Loucy (cell line): ENCODE measurements at regions not wholly inside any gene's neighbourhood (a gene's known extent, or its start where the extent isn't known, plus 50 kb on each side); places are given as distances from the start of the nearest gene placed in this dataset.
A peak's percentile ranks its signal among the peaks of the same experiment; 100 is the strongest.

Experiments
- H2AFZ ChIP-seq: fragments of 200-600 bp; sonication (generic); 2 replicates; pipeline ENCODE4 v1.6.0; 2016; ENCODE audit warnings: antibody characterized with exemption, mild to moderate bottlenecking, low read length, moderate library complexity
- H3F3A ChIP-seq: fragments of 200-600 bp; 2 replicates; pipeline ENCODE4 v1.6.0; 2016; ENCODE audit warnings: antibody characterized with exemption, low read depth, mild to moderate bottlenecking
- H3K27me3 ChIP-seq: fragments of 200-600 bp; sonication (generic); 2 replicates; pipeline ENCODE4 v1.6.1; 2014; ENCODE audit warnings: low read length, mild to moderate bottlenecking; ENCODE audit not compliant: insufficient read depth, poor library complexity, severe bottlenecking
- H3K36me3 ChIP-seq: fragments of 200-600 bp; sonication (generic); 2 replicates; pipeline ENCODE4 v1.6.1; 2016; ENCODE audit warnings: low read length; ENCODE audit not compliant: insufficient read depth
- H3K4me1 ChIP-seq: fragments of 200-600 bp; sonication (generic); 2 replicates; pipeline ENCODE4 v1.5.1; 2014; ENCODE audit warnings: low read length, mild to moderate bottlenecking; ENCODE audit not compliant: insufficient read depth, poor library complexity, severe bottlenecking
- H3K4me2 ChIP-seq: fragments of 200-600 bp; sonication (generic); 2 replicates; pipeline ENCODE4 v1.6.0; 2014; ENCODE audit warnings: antibody characterized with exemption, low read length, low read depth, mild to moderate bottlenecking; ENCODE audit not compliant: poor library complexity, severe bottlenecking
- H3K4me3 ChIP-seq: fragments of 200-600 bp; sonication (generic); 2 replicates; pipeline ENCODE4 v1.5.1; 2014; ENCODE audit warnings: low read length, mild to moderate bottlenecking, mixed read lengths; ENCODE audit not compliant: poor library complexity, severe bottlenecking
- H3K79me2 ChIP-seq: fragments of 200-600 bp; sonication (generic); 2 replicates; pipeline ENCODE4 v1.6.1; 2014; ENCODE audit warnings: low read length; ENCODE audit not compliant: insufficient read depth
- H3K9ac ChIP-seq: fragments of 200-600 bp; sonication (generic); 2 replicates; pipeline ENCODE4 v1.6.0; 2014; ENCODE audit warnings: mild to moderate bottlenecking, low read depth, low read length, moderate library complexity; ENCODE audit not compliant: poor library complexity, severe bottlenecking
- H3K9me2 ChIP-seq: fragments of 200-600 bp; sonication (generic); replicated peaks from 2 replicates; pipeline ENCODE4 v1.6.1; 2016; ENCODE audit warnings: low read depth, low read length, mixed read lengths
- H3K9me3 ChIP-seq: fragments of 200-600 bp; sonication (generic); 2 replicates; pipeline ENCODE4 v1.6.1; 2014; ENCODE audit warnings: mild to moderate bottlenecking, antibody characterized with exemption, low read length, low read depth; ENCODE audit not compliant: insufficient read depth
- H4K20me1 ChIP-seq: fragments of 200-600 bp; sonication (generic); 2 replicates; pipeline ENCODE4 v1.6.0; 2014; ENCODE audit warnings: antibody characterized with exemption, low read length, mild to moderate bottlenecking; ENCODE audit not compliant: insufficient read depth, poor library complexity, severe bottlenecking
- EZH2phosphoT487 ChIP-seq: fragments of 200-600 bp; IDR thresholded peaks from 2 replicates; pipeline ENCODE4 v1.6.1; 2018; ENCODE audit warnings: antibody characterized with exemption, mild to moderate bottlenecking, moderate library complexity, borderline replicate concordance
- TF ChIP-seq, protein P1 (sequence below): fragments of 200-600 bp; sonication (generic); conservative IDR thresholded peaks from 2 replicates; pipeline ENCODE4 v1.5.1; 2014; ENCODE audit warnings: mild to moderate bottlenecking, antibody characterized with exemption, low read length

- H3K36me3 ChIP-seq = no peaks in the 10 kb centered on the region
- no peaks in the 10 kb centered on the region for H3K79me2 ChIP-seq
- no peak overlapping the region for H3K4me3 ChIP-seq
- no peak overlapping the region for H3K4me2 ChIP-seq
- H2AFZ ChIP-seq = 0 out of 2 replicates have a peak overlapping the region, but pooled peaks have one; percentile 5
- H3K4me1 ChIP-seq = peaks cover 17% of the 10 kb centered on the region
- H3K9me3 ChIP-seq = no peaks in the 10 kb centered on the region
- TF ChIP-seq EZH2phosphoT487 = no peak
- TF ChIP-seq, protein P1, sequence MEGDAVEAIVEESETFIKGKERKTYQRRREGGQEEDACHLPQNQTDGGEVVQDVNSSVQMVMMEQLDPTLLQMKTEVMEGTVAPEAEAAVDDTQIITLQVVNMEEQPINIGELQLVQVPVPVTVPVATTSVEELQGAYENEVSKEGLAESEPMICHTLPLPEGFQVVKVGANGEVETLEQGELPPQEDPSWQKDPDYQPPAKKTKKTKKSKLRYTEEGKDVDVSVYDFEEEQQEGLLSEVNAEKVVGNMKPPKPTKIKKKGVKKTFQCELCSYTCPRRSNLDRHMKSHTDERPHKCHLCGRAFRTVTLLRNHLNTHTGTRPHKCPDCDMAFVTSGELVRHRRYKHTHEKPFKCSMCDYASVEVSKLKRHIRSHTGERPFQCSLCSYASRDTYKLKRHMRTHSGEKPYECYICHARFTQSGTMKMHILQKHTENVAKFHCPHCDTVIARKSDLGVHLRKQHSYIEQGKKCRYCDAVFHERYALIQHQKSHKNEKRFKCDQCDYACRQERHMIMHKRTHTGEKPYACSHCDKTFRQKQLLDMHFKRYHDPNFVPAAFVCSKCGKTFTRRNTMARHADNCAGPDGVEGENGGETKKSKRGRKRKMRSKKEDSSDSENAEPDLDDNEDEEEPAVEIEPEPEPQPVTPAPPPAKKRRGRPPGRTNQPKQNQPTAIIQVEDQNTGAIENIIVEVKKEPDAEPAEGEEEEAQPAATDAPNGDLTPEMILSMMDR = peak; percentile 51
- no peaks in the 10 kb centered on the region for H3K9me2 ChIP-seq
- H3K9ac ChIP-seq = no peak overlapping the region
- no peaks in the 10 kb centered on the region for H3K27me3 ChIP-seq
- H3F3A ChIP-seq = no peaks in the 10 kb centered on the region
- no peaks in the 10 kb centered on the region for H4K20me1 ChIP-seq
Measured at GRCh38 chr2:128681507-128681906, 362.8 kb upstream of the HS6ST1 start.

GRCh38 chr2:128682266-128682665 lies 363.6 kb upstream of the HS6ST1 start:
- Histone ChIP-seq H3K4me2 (no peak overlapping the region), H3K4me1 (peaks cover 25% of the 10 kb centered on the region), H3K27me3 (no peaks in the 10 kb centered on the region), H3F3A (no peaks in the 10 kb centered on the region), H3K36me3 (no peaks in the 10 kb centered on the region), H3K9ac (no peak overlapping the region), H3K9me2 (no peaks in the 10 kb centered on the region), H4K20me1 (no peaks in the 10 kb centered on the region), H2AFZ (peak overlapping the region; percentile 25; the same call in 1 of the 2 replicates), H3K9me3 (no peaks in the 10 kb centered on the region), H3K79me2 (no peaks in the 10 kb centered on the region), H3K4me3 (no peak overlapping the region)
- no peak for TF ChIP-seq EZH2phosphoT487
- TF ChIP-seq, protein P1 = no peak

DNA sequence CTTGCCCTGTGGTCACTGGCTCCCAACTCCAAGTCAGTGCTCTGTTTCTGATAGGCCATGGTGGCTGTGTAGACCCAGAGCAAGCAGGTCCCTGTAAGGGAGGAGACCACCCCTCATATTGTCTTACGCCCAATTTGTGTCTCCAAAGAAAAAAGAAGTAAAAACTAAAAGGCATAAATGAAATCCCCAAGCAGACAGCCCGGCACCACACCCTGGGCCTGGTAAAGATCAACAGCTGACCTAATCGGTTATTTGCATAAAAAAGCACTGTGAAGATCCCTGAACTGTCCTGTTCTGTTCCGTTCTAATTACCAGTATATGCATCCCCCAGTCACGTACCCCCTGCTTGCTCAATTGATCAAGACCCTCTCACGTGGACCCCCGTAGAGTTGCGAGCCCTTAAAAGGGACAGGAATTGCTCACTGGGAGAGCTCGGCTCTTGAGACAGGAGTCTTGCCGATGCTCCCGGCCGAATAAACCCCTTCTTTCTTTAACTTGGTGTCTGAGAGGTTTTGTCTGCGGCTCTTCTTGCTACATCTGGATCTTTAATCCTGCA lies 364.1 kb upstream of the HS6ST1 start:
- Histone ChIP-seq H3F3A (no peaks in the 10 kb centered on the region), H3K9me3 (no peaks in the 10 kb centered on the region), H3K79me2 (no peaks in the 10 kb centered on the region), H4K20me1 (no peaks in the 10 kb centered on the region), H3K27me3 (no peaks in the 10 kb centered on the region), H2AFZ (no peak overlapping the region), H3K36me3 (no peaks in the 10 kb centered on the region), H3K9ac (no peak overlapping the region), H3K4me1 (peaks cover 30% of the 10 kb centered on the region), H3K4me2 (no peak overlapping the region), H3K9me2 (no peaks in the 10 kb centered on the region), H3K4me3 (no peak overlapping the region)
- no peak for TF ChIP-seq EZH2phosphoT487
- TF ChIP-seq, protein P1 = no peak
